Mucosa of gallbladder (tissue), 1 donor: ENCODE measurements at regions not wholly inside any gene's neighbourhood (a gene's known extent, or its start where the extent isn't known, plus 50 kb on each side); places are given as distances from the start of the nearest gene placed in this dataset.
A peak's percentile ranks its signal among the peaks of the same experiment; 100 is the strongest.

Experiments
- DNase-seq: peaks from one replicate; pipeline ENCODE4 v3.0.0-alpha.2; 2020; ENCODE audit warnings: low spot score
- donor health status: DM: no; HTN: no; CAD: no.

DNA sequence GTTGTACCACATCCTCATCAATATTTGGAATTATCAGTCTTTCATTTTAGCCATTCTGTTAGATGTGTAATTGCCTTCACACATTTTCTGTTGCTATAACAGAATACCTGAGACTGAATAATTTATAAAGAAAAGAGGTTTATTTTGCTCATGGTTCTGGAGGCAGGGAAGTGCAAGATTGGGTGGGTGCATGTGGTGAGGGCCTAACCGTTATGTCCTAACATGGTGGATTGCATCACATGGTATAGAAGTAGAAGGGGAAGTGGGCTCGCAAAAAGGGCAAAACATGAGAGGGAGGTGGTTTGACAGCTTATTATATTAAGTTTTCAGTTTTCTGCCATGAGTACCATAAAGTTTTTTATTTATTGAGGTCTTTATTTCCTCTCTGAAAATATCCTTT, 452.0 kb downstream of the ARL4A start:
- no peak for DNase-seq

DNA sequence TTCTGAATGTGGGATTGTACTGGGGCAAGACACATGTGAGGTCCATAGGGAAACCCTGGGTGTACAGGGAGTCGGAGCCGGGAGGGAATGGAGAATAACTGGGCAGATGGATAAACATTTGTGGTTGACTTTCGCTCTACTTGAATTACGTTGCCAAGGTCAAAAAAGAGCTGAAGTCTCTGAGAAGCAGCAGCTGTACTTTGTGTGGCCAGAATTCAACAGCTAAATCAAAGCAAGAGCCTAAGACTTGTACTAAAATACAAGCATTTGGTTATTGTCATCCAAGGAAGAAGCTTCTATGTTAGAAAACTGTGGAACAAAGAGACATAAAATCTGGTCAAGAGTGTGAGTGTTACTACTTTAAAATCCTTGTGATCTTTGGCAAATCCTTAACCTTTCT, 457.2 kb downstream of the ARL4A start:
- peak; percentile 26 for DNase-seq

DNA sequence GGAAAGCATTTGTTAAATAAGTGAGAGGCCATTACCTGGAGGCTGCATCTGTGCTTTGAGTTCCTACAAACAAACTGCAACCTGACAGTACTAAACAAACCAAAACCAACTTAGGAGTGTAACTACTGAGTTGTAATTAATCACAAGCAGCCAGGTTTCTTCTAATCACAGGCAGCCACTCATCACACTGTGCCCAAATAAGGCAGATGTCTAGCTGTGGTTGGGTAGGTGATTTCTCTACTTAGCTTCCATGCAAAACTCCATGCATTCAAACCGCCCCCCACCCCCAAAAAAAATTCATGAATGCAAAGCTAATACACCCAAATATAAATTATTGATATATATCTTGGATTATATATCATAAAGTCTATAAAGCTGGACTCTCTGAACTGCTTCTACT, 461.1 kb downstream of the ARL4A start:
- DNase-seq = no peak

DNA sequence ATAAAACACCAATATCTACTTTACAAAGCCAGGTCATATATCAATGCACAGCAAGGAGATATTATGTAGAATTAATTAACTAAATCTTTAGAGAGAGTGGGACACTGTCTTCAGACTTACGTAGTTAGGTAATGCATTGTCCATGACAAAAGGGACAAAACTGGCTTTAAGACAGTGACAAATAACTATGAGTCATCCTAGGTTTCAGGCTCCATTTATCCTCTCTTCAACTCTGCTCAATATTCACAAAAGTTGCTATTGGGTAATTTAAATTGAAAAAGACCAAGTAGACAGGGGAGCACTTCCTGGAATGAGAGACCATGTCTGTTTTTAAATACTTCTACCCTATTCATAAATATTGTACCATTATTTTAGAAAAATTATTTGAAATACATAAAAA, 464.5 kb downstream of the ARL4A start:
- no peak for DNase-seq

DNA sequence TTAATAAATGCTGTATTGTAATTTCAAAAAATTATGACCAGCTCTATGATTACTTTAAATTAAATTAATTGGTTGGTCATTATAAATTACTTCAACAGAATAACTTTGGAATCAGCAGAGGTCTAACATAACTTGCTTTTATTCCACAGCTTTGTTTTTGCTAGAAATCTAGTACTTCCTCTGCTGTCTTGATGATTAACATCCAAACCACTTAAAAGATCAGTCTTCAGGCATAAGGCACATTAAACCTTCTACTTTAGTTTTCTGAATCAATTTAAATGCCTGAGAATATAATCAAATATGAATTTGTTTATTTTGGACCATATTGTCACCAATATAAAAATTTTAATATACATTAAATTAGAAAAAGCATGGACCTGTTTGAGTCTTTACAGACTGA, 465.3 kb downstream of the ARL4A start:
- no peak for DNase-seq

DNA sequence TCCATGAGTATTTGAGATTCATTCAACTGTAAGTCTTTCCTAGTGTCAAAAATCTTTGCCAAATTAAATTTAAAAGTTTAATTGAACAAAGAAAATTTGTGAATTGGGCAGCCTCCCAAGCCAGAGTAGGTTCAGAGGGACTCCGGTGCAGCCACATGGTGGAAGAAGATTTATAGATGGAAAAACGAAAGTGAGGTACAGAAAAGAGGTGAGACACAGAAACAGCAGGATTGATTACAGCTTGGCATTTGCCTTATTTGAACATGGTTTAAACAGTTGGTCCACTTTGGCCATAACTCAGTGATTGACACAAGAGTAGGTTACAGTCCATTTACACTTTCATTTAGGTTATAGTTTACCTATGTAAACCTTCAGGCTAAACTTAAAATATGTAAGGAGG, 465.8 kb downstream of the ARL4A start:
- DNase-seq = no peak

DNA sequence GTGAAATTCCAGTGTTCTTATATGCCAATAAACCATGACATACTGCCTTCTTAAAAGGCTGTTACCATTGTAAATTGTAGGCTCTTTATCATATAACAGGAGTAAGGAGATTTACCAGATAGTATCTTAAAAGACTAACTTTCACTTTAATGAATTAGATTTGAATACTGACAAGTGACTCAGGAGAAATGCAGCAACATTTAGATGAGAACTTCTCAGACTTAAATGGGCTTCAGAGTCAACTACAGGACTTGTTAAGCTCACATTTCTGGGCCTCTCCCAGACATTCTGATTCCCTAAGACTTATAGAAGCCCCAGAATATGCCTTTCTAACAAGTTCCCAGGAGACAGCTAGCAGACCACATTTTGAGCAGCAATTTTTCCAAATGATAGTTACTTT, 466.3 kb downstream of the ARL4A start:
- no peak for DNase-seq

DNA sequence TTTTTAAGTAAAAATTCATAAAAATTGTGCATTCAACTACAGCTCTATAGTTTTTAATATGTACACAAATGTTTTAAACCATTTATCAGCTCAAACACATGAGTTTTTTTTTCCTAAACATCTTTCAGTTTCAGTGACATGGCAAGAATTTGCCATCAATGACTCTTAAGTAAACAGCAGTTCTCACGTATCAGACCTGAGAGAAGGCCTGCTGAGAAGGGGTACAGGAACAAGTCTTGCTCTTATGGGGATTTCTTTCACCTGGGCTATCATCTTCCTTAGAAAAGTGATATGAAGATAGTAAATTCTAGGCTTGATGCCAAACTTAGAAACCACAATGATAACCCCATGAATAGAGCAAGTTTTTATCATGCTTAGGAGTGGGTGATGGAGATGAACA, 467.8 kb downstream of the ARL4A start:
- no peak for DNase-seq

DNA sequence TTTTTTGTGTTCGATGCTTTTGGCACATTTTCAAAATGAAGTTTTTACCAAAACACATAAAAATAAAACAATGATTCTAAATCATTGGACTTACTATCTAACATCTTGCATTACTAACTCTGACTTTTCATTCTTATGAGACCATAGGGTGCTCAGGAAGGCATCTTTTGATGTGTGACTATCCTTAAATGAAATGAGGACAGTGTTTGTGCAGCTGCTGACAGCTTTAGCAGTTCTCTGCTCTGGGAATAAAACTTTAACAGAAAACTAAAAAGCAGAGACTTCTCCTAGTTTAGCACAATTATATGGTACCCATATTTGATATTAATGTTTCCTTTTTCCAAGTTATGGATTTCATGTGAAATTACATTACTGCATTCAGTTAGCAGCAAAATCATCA, 471.6 kb downstream of the ARL4A start:
- DNase-seq = no peak

DNA sequence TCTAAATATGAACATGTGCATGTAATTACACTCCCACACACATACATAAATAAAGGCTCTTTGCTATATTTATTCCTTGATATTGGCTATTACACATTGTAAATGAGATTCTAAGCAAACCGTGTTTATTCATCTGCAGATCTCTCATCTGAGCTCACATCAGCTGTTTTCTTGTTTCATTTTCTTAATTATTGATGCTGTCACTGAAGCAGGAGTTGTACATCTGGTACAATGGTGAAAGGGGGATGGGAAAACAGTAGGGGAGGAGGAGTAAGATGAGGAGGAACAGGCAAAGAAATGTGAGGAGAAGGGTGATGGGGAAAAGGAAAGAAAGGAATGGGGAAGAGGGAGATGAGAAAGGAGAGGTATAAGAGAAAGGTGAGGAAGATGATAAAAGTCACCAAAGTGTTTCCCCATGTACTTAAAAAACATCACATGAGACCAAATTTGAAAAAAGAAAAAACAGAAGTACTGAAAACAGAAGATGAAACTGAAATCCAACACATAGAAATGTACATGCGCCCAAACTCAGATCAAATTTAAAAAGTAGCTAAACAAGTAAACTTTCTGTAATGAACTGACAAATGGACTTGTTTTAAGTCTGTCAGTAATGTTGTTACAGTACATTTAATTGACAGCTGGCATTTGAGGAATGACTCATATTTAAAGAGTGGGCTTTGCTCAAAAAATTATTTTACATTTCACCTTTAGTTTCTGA, 472.2 kb downstream of the ARL4A start:
- no peak for DNase-seq

DNA sequence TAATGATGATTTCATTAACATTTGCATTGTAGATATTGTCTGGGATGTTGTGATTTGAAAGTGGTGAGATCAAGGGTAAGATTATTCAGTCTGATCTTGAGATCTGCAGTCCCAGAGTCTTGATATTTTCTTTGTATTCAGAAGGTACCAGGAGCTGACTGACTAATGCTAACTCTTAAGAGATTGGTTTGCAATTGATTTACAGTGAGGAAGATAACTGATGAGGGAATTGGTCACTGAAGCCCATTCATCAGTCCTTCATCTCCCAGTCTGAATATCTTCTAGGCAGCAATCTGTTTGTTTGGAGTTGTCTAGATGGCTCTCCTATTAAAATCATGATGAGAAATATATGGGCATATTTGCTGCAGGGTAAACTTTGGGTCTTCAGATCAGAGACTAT, 473.7 kb downstream of the ARL4A start:
- DNase-seq = no peak

DNA sequence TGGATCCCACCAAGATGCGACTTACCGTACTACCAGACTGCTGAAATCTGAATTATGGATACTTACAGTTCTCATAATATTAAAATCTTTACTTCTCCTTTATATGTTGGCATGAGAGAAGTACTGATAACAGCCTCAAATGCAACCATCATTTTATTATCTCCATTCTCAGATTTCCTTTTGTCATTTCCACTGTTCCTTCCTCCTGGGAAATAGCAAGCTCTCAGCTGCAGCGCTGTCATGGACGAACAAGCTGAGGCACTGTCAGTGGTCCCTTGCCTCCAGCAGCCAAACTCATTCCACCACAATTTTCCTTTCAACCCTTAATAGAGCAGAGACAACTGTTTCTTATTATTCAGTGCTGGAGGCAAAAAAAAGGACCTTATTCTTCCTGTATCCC, 478.4 kb downstream of the ARL4A start:
- no peak for DNase-seq

DNA sequence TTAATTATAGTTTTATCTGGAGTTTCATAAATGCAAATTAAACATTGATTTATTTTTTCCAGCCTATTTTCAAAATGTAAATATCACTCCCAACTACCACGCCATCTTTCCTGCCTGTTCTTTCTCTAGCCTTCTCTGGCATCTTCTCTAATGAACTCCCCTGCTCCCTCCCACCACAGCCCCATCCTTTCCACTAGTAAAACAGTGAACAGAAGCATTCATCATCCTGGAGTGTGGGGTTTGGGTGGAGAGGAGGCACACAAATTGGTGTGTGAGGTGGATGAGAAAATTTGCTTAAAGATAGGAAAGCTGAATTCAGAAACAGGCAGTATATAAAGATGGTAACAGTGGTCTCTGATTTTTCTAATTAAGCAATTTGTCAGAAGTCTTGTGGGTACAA, 479.4 kb downstream of the ARL4A start:
- DNase-seq = no peak

DNA sequence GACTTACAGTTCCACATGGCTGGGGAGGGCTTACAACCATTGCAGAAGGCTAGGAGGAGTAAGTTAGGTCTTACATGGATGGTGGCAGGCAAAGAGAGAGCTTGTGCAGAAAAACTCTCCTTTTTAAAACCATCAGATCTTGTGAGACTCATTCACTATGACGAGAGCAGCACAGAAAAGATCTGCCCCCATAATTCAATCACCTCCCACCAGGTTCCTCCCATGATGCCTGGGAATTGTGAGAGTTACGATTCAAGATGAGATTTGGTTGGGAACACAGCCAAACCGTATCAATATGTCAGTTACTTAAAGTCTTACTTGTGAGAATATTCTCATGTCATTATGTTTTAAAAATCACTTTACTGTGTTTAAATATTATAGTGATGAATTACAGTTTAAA, 481.9 kb downstream of the ARL4A start:
- no peak for DNase-seq

DNA sequence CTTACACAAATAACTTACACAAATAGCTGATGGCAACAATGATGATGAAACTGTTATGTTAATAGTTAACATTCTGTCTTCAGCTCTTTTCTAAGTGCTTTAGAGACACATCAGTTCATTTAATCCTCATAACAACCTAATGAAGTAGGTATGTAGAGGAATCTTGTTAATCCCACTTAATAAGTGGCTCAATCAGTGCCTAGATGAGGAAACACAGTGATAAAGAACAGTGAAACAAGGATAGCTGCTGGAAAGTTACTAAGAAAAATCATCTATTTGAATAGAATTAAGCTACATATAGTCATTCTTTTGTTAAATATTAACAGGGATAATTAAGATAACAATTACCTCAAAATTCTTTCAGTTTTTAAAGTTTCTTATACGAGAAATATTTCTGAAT, 487.6 kb downstream of the ARL4A start:
- DNase-seq = no peak

DNA sequence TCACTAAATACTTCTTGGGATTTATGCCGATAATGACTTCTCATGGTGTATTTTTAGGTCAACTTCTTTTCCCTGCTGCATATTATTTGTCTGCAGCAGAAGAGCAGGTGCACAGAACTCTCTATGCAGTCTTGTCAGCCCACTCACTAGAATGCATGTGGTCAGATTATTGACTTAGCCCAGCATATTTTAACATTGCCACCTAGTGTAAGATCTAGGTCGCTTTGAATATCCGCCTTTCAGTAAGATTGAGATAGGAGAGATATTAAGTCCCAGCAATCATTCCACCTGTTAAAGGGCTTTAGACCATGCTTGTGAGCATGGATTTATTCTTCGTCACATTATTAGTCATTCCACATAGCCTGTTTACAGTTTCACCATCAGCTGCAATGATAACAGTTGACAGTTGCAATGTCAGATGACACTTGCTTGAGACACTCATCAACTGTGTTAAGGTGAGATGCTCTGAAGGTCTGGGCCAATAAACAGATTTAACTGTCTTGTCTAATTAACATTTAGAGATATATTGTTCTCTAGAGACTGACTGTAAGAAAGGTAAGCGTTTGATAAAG, 491.7 kb downstream of the ARL4A start:
- DNase-seq = no peak

DNA sequence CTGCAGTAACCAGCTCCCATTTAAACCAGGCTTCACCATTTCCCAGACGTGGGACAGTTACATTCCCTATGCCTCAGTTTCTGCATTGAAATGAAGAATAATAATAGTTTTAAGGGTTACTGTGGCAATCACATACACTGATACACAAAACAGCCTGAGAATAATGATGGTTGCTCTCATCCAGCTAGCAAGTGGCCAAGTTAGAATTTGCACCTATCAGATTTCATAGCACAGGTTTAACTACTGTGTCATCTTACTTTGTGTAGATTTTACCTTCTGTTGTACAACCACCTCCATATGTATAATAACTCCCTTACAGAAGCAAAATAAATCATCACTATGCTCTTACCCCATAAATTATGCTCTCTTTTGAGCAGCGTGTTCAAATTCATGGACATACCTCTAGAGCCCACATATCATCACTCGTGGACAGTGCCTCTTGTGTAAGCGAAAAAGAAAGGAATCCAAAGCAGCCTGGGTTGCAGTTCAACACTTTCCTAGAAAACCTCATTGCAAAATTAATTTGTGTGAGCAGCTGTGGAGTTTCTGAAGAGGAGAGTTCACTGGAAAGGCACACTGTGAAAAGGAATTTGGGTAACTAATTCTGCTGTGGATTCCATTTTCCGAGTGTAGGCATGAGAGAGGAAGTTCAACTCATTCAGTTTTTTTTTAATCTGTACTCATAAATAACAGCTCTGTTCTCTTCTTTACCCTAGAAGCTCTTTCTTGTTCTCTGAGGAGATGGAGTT, 492.5 kb downstream of the ARL4A start:
- no peak for DNase-seq

DNA sequence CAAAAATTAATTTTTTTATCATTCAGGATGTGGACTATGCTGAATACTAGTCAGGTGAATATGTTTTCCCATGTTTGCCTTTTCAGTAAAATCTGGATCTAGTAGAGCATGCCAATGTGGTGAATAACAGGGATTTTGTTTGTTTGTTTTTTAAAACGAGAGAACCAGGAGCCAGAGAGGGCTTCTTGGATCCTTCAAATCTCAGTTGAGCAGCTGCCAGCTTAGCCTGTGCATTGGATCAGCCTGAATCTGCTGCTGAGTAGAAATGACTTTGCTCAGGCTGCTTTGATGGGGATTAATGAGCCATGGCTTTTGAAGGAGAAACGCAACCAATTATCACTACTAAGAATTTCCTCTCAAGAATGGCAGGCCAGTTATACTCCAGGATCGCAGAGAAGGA, 493.8 kb downstream of the ARL4A start:
- no peak for DNase-seq

DNA sequence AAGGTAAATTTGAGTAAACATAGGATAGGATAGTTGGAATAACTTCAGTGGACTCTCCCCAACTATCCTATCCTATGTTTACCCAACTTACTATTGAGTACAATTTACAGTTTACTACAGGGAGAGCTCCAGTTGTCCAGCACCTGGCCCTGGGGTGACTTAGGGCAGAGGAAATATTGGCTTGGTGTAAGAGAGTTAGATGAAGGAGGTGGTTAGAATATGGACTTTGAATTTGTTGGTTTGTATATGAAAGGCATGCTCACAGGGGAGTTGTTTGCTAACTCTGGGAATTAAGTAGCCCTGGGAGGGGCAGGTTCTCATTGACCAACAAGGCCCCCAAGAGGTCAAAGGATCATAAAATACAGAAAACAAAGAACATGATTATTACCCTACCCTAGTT, 497.7 kb downstream of the ARL4A start:
- DNase-seq = no peak

DNA sequence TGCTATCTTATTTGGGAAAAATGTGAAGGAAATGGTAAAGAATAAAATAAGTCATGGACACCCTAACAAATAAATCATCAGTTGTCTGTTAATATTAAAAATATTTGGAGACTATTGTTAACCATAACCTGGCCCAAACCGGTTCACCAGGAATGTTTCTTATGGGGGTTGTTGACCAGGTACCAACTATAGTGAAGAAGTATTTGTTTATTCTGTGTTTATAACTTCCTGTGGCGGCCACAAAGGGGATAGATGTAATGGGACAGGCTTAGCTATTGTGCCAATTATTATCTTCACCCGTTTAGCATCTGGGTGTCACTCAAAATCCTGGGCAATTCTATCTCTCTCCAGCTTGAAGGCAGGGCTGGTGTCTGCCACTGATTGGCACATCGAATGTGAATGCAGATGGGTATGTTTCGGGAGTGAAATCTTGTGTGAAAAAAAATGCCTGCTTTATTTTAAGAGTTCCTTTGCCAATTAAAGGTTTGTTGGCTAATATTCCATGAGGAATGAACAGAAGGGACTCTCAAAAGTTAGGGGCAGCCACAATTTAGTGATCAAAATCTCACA, 500.9 kb downstream of the ARL4A start:
- no peak for DNase-seq

DNA sequence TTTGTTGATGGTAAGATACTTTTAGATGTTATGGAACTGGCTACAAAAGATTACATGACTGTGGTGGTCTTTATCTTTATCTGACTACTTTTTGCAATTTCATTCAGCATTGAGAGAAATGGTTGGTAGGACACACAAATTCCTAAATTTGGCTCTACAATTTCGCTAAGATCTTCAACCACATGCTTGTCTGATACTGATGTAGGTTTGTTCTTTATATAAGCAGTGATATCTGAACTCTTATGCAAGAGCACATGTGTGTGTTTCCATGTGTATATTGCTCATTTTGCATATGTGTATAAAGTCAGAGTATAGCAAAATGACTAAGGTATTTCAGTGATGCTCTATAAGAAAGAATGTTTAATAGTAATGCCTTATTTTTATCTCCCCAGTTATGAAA, 501.5 kb downstream of the ARL4A start:
- no peak for DNase-seq

DNA sequence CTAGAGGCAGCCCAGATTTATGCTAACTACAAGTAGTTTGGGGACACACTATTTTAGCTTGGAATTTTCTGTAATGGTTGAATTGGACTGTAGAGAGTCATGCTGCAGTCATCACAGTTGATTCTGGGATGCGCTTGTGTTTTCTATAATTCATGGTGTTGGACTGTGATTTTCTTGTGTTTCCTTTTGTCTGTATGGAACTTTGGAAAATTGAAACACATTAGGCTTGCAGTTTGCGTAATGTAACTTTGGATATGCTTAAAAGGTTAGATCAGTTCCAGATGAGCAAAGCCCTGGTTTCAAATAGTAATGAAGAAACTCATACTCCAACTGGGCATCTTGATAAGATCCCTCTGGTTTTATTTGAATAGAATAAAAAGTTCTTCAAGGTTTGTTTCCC, 502.2 kb downstream of the ARL4A start:
- DNase-seq = no peak

DNA sequence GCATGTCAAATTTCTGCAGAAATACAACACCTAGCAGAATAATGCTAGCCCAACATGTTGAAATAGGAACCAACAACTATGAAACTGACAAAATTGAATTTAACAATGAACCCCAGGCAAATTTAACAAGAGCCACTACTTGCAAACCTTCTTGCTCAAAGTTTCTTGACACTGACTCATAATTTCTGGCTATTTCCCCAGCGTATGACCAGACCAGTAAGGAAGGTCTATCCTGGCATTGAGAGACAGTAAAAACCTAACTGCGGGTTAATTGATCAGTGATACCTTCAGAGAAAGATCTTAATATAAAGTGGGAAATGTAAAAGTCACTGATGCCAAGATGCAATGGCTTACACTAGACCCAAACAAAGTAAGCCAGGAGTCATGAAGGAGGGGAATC, 510.1 kb downstream of the ARL4A start:
- DNase-seq = no peak
